H9 (cell line): ENCODE measurements at regions not wholly inside any gene's neighbourhood (a gene's known extent, or its start where the extent isn't known, plus 50 kb on each side); places are given as distances from the start of the nearest gene placed in this dataset.

Experiments
- DNase-seq: peaks from one replicate; pipeline ENCODE4 v3.0.0-alpha.2; 2017
- H2AFZ ChIP-seq: one replicate; pipeline ENCODE4 v1.6.1; 2013; ENCODE audit warnings: mild to moderate bottlenecking, low read length, control low read depth, moderate library complexity
- H2AK5ac ChIP-seq: 2 replicates; pipeline ENCODE4 v1.6.1; 2013; ENCODE audit warnings: low read length, control low read depth, mixed read lengths; ENCODE audit not compliant: insufficient read length
- H2BK120ac ChIP-seq: one replicate; pipeline ENCODE4 v1.6.1; 2013; ENCODE audit warnings: low read depth, mild to moderate bottlenecking, low read length, control low read depth, inconsistent platforms; ENCODE audit not compliant: poor library complexity, severe bottlenecking
- H2BK12ac ChIP-seq: 2 replicates; pipeline ENCODE4 v1.6.1; 2013; ENCODE audit warnings: low read length, control low read depth, mixed read lengths, low read depth; ENCODE audit not compliant: insufficient read length
- H2BK15ac ChIP-seq: 2 replicates; pipeline ENCODE4 v1.6.1; 2013; ENCODE audit warnings: low read depth, low read length, control low read depth
- H2BK20ac ChIP-seq: one replicate; pipeline ENCODE4 v1.6.1; 2013; ENCODE audit warnings: low read depth, mild to moderate bottlenecking, low read length, control low read depth, inconsistent platforms; ENCODE audit not compliant: poor library complexity, severe bottlenecking
- H2BK5ac ChIP-seq: 2 replicates; pipeline ENCODE4 v1.6.1; 2013; ENCODE audit warnings: low read length, control low read depth, mixed read lengths; ENCODE audit not compliant: insufficient read length
- H3K14ac ChIP-seq: 2 replicates; pipeline ENCODE4 v1.6.1; 2013; ENCODE audit warnings: low read length, control low read depth; ENCODE audit not compliant: insufficient read depth
- H3K18ac ChIP-seq: 2 replicates; pipeline ENCODE4 v1.6.1; 2013; ENCODE audit warnings: low read depth, mild to moderate bottlenecking, mixed read lengths, low read length, control low read depth; ENCODE audit not compliant: insufficient read length
- H3K23ac ChIP-seq: 2 replicates; pipeline ENCODE4 v1.6.1; 2013; ENCODE audit warnings: low read length, control low read depth, mixed read lengths, low read depth; ENCODE audit not compliant: insufficient read length
- H3K23me2 ChIP-seq: 2 replicates; pipeline ENCODE4 v1.6.1; 2013; ENCODE audit warnings: low read depth, mild to moderate bottlenecking, mixed read lengths, low read length, control low read depth; ENCODE audit not compliant: insufficient read length, poor library complexity, severe bottlenecking
- H3K27ac ChIP-seq: 2 replicates; pipeline ENCODE4 v1.5.1; 2013; ENCODE audit warnings: low read length, control low read depth, mixed read lengths, low read depth; ENCODE audit not compliant: insufficient read length
- H3K27me3 ChIP-seq: 2 replicates; pipeline ENCODE4 v1.6.1; 2013; ENCODE audit warnings: low read length, control low read depth, inconsistent platforms; ENCODE audit not compliant: insufficient read depth
- H3K4ac ChIP-seq: 2 replicates; pipeline ENCODE4 v1.6.1; 2013; ENCODE audit warnings: low read depth, mild to moderate bottlenecking, control low read depth, inconsistent platforms, low read length, moderate library complexity
- H3K4me1 ChIP-seq: 2 replicates; pipeline ENCODE4 v1.6.1; 2013; ENCODE audit warnings: low read length, control low read depth, inconsistent platforms; ENCODE audit not compliant: insufficient read depth
- H3K4me2 ChIP-seq: 2 replicates; pipeline ENCODE4 v1.6.1; 2013; ENCODE audit warnings: low read length, control low read depth, mixed read lengths; ENCODE audit not compliant: insufficient read length, insufficient read depth
- H3K56ac ChIP-seq: 2 replicates; pipeline ENCODE4 v1.6.1; 2013; ENCODE audit warnings: low read depth, mild to moderate bottlenecking, mixed read lengths, low read length, control low read depth; ENCODE audit not compliant: insufficient read length
- H3K79me1 ChIP-seq: 2 replicates; pipeline ENCODE4 v1.6.1; 2013; ENCODE audit warnings: low read depth, mild to moderate bottlenecking, moderate library complexity, low read length, control low read depth, inconsistent platforms; ENCODE audit not compliant: insufficient read depth, poor library complexity, severe bottlenecking
- H3K79me2 ChIP-seq: 2 replicates; pipeline ENCODE4 v1.6.1; 2013; ENCODE audit warnings: low read length, control low read depth, inconsistent platforms; ENCODE audit not compliant: insufficient read depth
- H3K9ac ChIP-seq: 2 replicates; pipeline ENCODE4 v1.6.1; 2013; ENCODE audit warnings: low read length, control low read depth, mixed read lengths; ENCODE audit not compliant: insufficient read length; ENCODE audit errors: extremely low read depth
- H3K9me3 ChIP-seq: one replicate; pipeline ENCODE4 v1.6.1; 2013; ENCODE audit warnings: low read depth, low read length, inconsistent platforms; ENCODE audit not compliant: control insufficient read depth
- H3T11ph ChIP-seq: one replicate; pipeline ENCODE4 v1.6.1; 2013; ENCODE audit warnings: mild to moderate bottlenecking, low read length, control low read depth, inconsistent platforms
- H4K20me1 ChIP-seq: one replicate; pipeline ENCODE4 v1.6.1; 2013; ENCODE audit not compliant: control insufficient read depth, insufficient read length, insufficient read depth
- H4K5ac ChIP-seq: 2 replicates; pipeline ENCODE4 v1.6.1; 2013; ENCODE audit warnings: low read depth, mild to moderate bottlenecking, mixed read lengths, low read length, control low read depth; ENCODE audit not compliant: insufficient read length
- H4K8ac ChIP-seq: replicated peaks from 2 replicates; pipeline ENCODE4 v1.6.1; 2013; ENCODE audit warnings: low read length, control low read depth, mixed read lengths, low read depth; ENCODE audit not compliant: insufficient read length
- H4K91ac ChIP-seq: 2 replicates; pipeline ENCODE4 v1.6.1; 2013; ENCODE audit warnings: low read depth, mild to moderate bottlenecking, moderate library complexity, mixed read lengths, low read length, control low read depth; ENCODE audit not compliant: insufficient read length
- H3K27ac Mint-ChIP-seq, 3 experiments: 2 replicates in 2 of 3; 3 replicates in 1 of 3; pipeline ENCODE4 v1.8.0; 2020 to 2021; ENCODE audit warnings: mixed read lengths in 3 of 3, mild to moderate bottlenecking in 1 of 3, moderate library complexity in 1 of 3
- H3K27me3 Mint-ChIP-seq: 2 replicates; pipeline ENCODE4 v1.8.0; 2021; ENCODE audit warnings: low read depth, mild to moderate bottlenecking, moderate library complexity, mixed read lengths
- H3K36me3 Mint-ChIP-seq, 3 experiments: 2 replicates in 2 of 3; 3 replicates in 1 of 3; pipeline ENCODE4 v1.8.0; 2020 to 2021; ENCODE audit warnings: low read depth in 3 of 3, mixed read lengths in 3 of 3; ENCODE audit not compliant: insufficient read depth in 1 of 3
- H3K4me1 Mint-ChIP-seq, 2 experiments: 2 replicates each; pipeline ENCODE4 v1.8.0; 2020; ENCODE audit warnings: mixed read lengths in 2 of 2
- H3K4me3 Mint-ChIP-seq, 2 experiments: 2 replicates in 1 of 2; 3 replicates in 1 of 2; pipeline ENCODE4 v1.8.0; 2020 to 2021; ENCODE audit warnings: mild to moderate bottlenecking in 2 of 2, mixed read lengths in 2 of 2, moderate library complexity in 1 of 2
- H3K9me3 Mint-ChIP-seq, 2 experiments: 2 replicates in 1 of 2; 3 replicates in 1 of 2; pipeline ENCODE4 v1.8.0; 2020; ENCODE audit warnings: mild to moderate bottlenecking in 2 of 2, mixed read lengths in 2 of 2, moderate library complexity in 1 of 2
- CTCF ChIP-seq: fragments of 200-600 bp; sonication (generic); conservative IDR thresholded peaks from 3 replicates; pipeline ENCODE4 v1.8.0; 2021; ENCODE audit warnings: antibody characterized with exemption, mild to moderate bottlenecking

DNA sequence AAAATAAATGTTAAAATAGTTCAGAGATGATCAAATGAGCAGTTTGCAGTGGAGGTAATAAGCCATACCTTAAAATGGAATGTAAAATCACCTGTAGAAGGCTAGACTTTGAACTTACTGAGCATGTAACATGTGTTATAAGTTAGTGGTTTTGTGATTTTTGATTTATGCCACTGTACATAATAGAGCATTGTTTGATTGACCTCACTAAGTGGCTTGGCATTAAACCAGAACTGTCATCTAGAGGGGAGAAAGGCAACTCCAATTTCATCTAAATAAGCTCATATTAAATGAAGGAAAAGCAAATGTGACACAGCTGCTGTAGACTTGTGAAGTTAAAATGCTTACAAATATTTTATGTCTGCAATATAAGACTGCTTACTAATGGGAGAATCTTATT, 387.9 kb downstream of the ZIC1 start:
- no peak overlapping the region for H2BK20ac ChIP-seq
- H3K56ac ChIP-seq: no peak overlapping the region
- H3K9ac ChIP-seq: no peak overlapping the region
- no peak overlapping the region for H2BK12ac ChIP-seq
- H2AFZ ChIP-seq: no peak overlapping the region
- no peaks in the 10 kb centered on the region for H4K20me1 ChIP-seq
- no peak overlapping the region for H3K18ac ChIP-seq
- no peak overlapping the region for H2BK15ac ChIP-seq
- H2BK120ac ChIP-seq: no peak overlapping the region
- Mint-ChIP-seq H3K9me3 (no peaks in the 10 kb centered on the region), H3K4me3 (no peak overlapping the region), H3K4me1 (no peaks in the 10 kb centered on the region), H3K36me3 (no peaks in the 10 kb centered on the region), H3K27me3 (no peaks in the 10 kb centered on the region), H3K27ac (no peak overlapping the region)
- H3K27me3 ChIP-seq: no peaks in the 10 kb centered on the region
- H4K91ac ChIP-seq: no peak overlapping the region
- H3K4ac ChIP-seq: no peak overlapping the region
- no peaks in the 10 kb centered on the region for H3K9me3 ChIP-seq
- H3K79me2 ChIP-seq: no peaks in the 10 kb centered on the region
- no peaks in the 10 kb centered on the region for H3K79me1 ChIP-seq
- no peak for DNase-seq
- H4K8ac ChIP-seq: no peak overlapping the region
- no peak overlapping the region for H2BK5ac ChIP-seq
- H3K4me2 ChIP-seq: no peak overlapping the region
- no peak overlapping the region for H3K27ac ChIP-seq
- no peak overlapping the region for H3K14ac ChIP-seq
- H3K23me2 ChIP-seq: no peaks in the 10 kb centered on the region
- H3K23ac ChIP-seq: no peak overlapping the region
- TF ChIP-seq CTCF: no peak
- no peaks in the 10 kb centered on the region for H3K4me1 ChIP-seq
- H2AK5ac ChIP-seq: no peak overlapping the region
- H3T11ph ChIP-seq: no peak overlapping the region
- no peak overlapping the region for H4K5ac ChIP-seq
